T-helper 17 cell (primary cell): ENCODE measurements at regions not wholly inside any gene's neighbourhood (a gene's known extent, or its start where the extent isn't known, plus 50 kb on each side); places are given as distances from the start of the nearest gene placed in this dataset.

Experiments
- ATAC-seq: fragments of 150-1000 bp; cut with Tn5 transposase; 2 replicates; pipeline ENCODE4 v1.10.0; 2021; ENCODE audit warnings: mild to moderate bottlenecking, moderate library complexity
- DNase-seq, 3 donors: peaks; one replicate each; pipeline versions ENCODE4 v3.0.0 to v3.0.0-alpha.2; 2020 to 2021
- H3K9me3 ChIP-seq: one replicate; pipeline ENCODE4 v1.7.0; 2013; ENCODE audit warnings: low read length, mild to moderate bottlenecking; ENCODE audit not compliant: control insufficient read depth, poor library complexity, severe bottlenecking
- H3K27ac Mint-ChIP-seq: one replicate; pipeline ENCODE4 v1.8.0; 2022; ENCODE audit warnings: mild to moderate bottlenecking, moderate library complexity, mixed read lengths
- H3K27me3 Mint-ChIP-seq: one replicate; pipeline ENCODE4 v1.8.0; 2022; ENCODE audit warnings: mixed read lengths
- H3K36me3 Mint-ChIP-seq: one replicate; pipeline ENCODE4 v1.8.0; 2022; ENCODE audit warnings: low read depth, mixed read lengths
- H3K4me1 Mint-ChIP-seq: one replicate; pipeline ENCODE4 v1.8.0; 2022; ENCODE audit warnings: mild to moderate bottlenecking, mixed read lengths
- H3K4me3 Mint-ChIP-seq: one replicate; pipeline ENCODE4 v1.8.0; 2022; ENCODE audit warnings: mild to moderate bottlenecking, moderate library complexity, mixed read lengths

DNA sequence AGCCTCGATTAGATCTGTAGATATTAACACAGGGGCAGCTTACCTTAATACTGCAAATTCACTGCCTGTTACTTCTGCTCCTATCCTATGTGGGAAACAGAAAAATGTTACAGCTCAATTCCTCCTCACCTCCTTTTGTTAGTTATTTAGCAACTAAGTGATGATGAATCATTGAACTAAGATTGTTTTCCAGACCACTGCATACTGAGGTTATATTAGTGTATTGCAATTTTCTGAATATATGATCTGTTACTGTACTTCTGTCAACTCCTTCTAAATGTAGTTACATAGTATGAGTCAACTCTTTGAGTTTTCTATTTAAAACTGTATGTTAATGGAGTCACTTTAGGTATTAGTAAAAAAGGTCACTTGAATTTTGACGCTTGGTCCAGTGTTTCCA, 331.5 kb upstream of the SLCO3A1 start:
- Mint-ChIP-seq H3K4me1 (peaks cover 12% of the 10 kb centered on the region), H3K27me3 (peaks cover 16% of the 10 kb centered on the region), H3K4me3 (no peak overlapping the region), H3K27ac (no peak overlapping the region), H3K36me3 (no peaks in the 10 kb centered on the region)
- no peaks in the 10 kb centered on the region for H3K9me3 ChIP-seq
- no peak for ATAC-seq
- DNase-seq, result no peak

DNA sequence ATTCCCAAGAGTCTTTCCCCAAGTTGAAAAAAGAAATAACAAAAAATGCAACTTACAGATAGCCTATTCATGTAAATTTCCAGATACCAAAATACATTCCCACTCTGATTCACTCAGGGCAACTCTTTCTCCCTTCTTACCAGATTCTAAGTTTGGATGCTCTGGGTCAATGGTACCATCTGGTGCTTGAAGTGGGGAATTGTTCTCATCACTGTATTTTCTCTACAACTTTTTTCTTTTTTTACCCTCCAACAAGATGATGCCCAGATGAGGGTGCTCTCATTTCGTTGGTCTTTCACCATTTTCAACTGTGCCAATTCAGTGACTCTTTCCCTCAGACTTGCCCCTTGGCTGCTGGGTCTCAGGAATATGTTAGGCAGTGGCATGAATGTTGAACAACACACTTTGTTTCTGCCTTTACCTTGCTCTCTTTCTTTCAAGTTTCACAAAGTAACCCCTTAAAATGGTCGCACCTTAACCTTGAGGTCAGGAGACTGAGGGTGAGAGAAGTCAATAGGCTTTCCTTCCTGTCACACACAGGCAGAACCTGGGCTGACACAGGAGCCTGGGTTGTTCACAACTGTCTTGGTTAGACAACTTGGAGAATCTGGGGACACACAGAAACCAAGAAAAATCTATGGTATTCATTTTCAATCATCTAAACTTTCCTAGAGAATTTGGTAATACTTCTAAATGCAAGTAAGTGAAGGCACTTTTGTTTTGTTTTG, 330.7 kb upstream of the SLCO3A1 start:
- ATAC-seq, result peak; percentile 60
- H3K36me3 Mint-ChIP-seq, result no peaks in the 10 kb centered on the region
- no peak overlapping the region for H3K27ac Mint-ChIP-seq
- H3K4me1 Mint-ChIP-seq, result peaks cover 12% of the 10 kb centered on the region
- no peaks in the 10 kb centered on the region for H3K9me3 ChIP-seq
- no peak overlapping the region for H3K4me3 Mint-ChIP-seq
- H3K27me3 Mint-ChIP-seq, result peaks cover 19% of the 10 kb centered on the region
- DNase-seq, result no peak

DNA sequence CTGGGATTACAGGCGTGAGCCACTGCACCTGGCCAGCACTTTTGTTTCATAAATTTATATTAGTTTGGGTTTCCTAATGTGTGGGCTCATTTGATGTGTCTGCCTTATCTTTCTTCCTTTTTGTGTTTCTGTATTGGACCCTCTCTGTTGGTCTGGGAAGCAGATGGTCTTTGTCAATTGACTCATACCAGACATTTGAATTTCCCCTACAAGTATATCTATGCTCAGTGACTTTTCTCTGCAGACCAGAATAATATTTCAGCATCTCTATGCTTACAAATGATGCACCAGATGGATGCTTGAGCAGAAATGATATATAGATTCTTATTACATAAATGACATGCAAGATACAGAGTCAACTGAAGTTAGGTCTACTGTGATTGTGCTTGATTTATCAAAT, 329.9 kb upstream of the SLCO3A1 start:
- ATAC-seq, result no peak
- Mint-ChIP-seq H3K4me3 (no peak overlapping the region), H3K27me3 (peaks cover 20% of the 10 kb centered on the region), H3K4me1 (peaks cover 12% of the 10 kb centered on the region), H3K27ac (no peak overlapping the region), H3K36me3 (no peaks in the 10 kb centered on the region)
- no peak for DNase-seq
- no peaks in the 10 kb centered on the region for H3K9me3 ChIP-seq

DNA sequence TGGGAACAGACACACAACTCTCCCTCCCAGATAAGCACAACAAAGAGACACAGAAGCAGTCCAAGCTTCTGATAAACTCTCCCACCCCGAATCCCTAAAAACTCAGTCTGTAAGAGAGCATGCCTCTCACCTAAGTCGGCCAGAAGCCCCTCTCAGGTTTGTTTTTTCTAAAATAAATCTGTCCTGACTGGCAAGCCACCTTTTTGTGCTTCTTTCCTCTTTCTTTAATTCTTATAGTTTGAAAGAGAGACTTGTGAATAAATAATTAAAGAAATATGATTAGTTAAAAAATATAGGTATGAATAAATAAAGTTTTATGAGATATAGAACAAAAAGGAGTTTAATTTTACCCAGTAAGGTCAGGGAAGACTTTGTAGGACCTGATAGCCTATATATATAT, 329.0 kb upstream of the SLCO3A1 start:
- Mint-ChIP-seq H3K4me3 (no peak overlapping the region), H3K36me3 (no peaks in the 10 kb centered on the region), H3K4me1 (peaks cover 14% of the 10 kb centered on the region), H3K27me3 (peaks cover 23% of the 10 kb centered on the region), H3K27ac (no peak overlapping the region)
- no peak for ATAC-seq
- DNase-seq, result no peak
- no peaks in the 10 kb centered on the region for H3K9me3 ChIP-seq

DNA sequence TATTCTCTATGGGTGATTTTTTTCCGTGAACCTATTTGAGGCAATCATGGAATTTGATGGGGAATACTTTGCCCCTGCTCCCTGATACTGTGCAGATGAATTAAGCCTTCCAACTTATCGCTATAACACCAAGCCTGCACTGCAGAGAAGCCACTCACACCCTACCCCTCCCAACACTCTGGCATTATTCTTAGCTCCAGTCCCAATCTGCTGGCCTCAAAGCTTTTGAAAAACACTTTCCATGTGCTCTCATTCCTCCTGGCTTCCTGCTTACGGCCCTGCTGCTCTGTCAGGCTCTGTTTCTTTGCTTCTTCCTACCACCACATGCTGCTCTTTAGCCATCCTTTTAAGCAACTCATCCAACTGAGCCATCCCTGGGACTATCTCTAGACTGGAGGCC, 327.8 kb upstream of the SLCO3A1 start:
- DNase-seq, result no peak
- Mint-ChIP-seq H3K4me1 (peaks cover 20% of the 10 kb centered on the region), H3K36me3 (no peaks in the 10 kb centered on the region), H3K27me3 (peaks cover 32% of the 10 kb centered on the region), H3K4me3 (no peak overlapping the region), H3K27ac (no peak overlapping the region)
- ATAC-seq, result no peak
- no peaks in the 10 kb centered on the region for H3K9me3 ChIP-seq

DNA sequence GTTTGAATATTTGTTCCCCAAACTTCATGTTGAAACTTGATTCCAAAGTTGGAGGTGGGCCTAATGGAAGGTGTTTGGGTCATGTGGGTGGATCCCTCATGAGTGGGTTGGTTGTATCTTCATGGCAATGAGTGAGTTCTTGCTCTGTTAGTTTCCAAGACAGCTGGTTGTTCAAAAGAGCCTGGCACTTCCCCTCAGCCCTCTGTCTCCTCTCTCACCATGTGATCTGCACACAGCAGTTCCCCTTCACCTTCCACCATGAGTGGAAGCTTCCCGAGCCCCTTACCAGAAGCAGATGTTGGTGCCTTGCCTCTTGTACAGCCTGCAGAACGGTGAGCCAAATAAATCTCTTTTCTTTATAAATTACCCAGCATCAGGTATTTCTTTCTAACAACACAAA, 327.1 kb upstream of the SLCO3A1 start:
- DNase-seq, result no peak
- Mint-ChIP-seq H3K4me1 (peaks cover 20% of the 10 kb centered on the region), H3K27me3 (peaks cover 38% of the 10 kb centered on the region), H3K4me3 (no peak overlapping the region), H3K36me3 (no peaks in the 10 kb centered on the region), H3K27ac (no peak overlapping the region)
- ATAC-seq, result no peak
- no peaks in the 10 kb centered on the region for H3K9me3 ChIP-seq

DNA sequence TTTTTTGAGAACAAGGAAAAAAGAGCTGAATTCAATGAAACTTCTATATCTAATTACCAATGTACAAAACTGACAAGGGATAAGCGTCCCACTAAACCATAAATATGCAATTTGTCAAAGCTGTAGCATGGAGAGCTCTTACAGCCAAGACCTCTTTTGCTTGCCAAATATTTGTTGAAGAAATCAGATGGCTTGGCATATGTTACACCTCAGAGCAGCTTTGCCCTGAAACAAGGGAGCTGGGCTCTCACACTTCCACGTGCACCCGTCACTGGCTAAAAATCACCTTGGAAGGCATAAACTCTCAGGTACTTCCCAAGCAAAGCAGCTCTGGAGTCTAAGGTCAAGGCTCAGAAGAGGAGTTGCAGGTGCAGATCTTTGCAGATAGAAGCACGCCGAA, 324.7 kb upstream of the SLCO3A1 start:
- Mint-ChIP-seq H3K27ac (no peak overlapping the region), H3K4me3 (no peak overlapping the region), H3K4me1 (peaks cover 15% of the 10 kb centered on the region), H3K27me3 (peaks cover 48% of the 10 kb centered on the region), H3K36me3 (no peaks in the 10 kb centered on the region)
- DNase-seq, result no peak
- no peak for ATAC-seq
- no peaks in the 10 kb centered on the region for H3K9me3 ChIP-seq

DNA sequence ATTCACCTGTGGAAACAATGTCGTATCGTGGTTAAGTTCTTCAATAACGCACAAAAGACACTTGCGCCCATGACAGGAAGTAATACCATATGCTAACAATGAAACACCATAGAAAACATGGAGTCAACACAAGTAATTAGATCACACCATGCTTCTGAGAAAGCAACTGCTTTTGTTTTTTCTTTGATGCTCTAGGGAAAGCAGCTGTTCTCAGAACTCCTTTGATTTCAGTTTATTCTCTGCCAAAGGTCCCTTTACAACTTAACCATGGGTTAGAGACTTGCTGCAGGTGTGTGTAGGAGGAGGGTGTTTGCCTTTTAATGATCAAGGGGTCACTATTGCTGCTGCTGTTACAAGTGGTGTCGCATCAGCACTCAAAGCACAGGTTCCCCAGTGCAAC, 324.0 kb upstream of the SLCO3A1 start:
- no peaks in the 10 kb centered on the region for H3K36me3 Mint-ChIP-seq
- H3K27me3 Mint-ChIP-seq, result peaks cover 48% of the 10 kb centered on the region
- DNase-seq (no peak), ATAC-seq (no peak)
- H3K9me3 ChIP-seq, result no peaks in the 10 kb centered on the region
- H3K4me1 Mint-ChIP-seq, result peaks cover 10% of the 10 kb centered on the region
- no peak overlapping the region for H3K27ac Mint-ChIP-seq
- no peak overlapping the region for H3K4me3 Mint-ChIP-seq

DNA sequence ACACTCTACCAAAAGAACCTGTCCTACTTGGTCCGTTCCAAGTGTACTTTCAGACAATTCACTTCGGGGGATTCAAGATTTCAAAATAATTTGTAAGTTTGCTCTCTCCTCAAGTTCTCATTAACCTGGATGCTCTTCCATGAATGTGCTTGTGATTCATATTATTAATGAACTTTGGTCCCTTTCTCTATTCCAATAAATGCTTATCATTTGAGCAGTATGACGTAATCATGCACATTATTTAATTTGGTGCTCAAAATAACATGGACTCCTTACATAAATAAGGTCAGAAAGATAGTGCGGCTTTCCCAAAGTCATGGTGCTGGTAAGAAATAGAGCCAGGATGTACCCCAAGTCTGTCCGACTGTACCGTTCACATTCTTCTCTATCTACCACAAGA, 323.2 kb upstream of the SLCO3A1 start:
- Mint-ChIP-seq H3K36me3 (no peaks in the 10 kb centered on the region), H3K27ac (no peak overlapping the region), H3K4me3 (no peak overlapping the region), H3K4me1 (peaks cover 10% of the 10 kb centered on the region), H3K27me3 (peaks cover 48% of the 10 kb centered on the region)
- DNase-seq, result no peak
- no peaks in the 10 kb centered on the region for H3K9me3 ChIP-seq
- ATAC-seq, result no peak

DNA sequence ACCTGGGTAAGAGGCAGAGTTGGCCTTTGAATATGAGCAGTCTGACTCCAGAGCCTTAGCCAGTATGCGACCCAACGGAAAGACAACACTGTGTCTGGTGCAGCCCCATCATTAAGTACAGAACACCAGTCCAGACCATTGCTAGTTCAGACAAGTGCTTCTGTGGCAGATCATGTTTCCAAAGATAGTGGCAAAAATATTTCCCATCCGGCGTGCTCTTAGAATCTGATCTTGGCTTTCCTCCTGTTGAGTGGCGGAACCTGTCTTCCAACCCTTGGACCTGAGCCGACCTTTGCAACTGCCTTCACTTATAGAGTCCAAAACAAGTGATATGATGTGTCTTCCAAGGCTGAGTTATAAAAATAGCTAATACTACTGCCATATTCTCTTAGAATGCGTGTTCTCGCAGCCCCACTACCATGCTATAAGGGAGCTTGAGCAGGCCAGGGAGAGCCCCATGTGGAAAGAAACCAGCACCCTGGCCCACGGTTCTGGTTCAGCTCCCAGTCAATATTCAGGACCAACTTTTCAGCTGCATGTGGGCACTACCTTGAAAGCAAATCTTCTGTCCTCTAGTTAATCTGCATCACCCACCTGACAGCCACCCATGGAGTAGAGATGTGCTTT, 322.4 kb upstream of the SLCO3A1 start:
- ATAC-seq (no peak), DNase-seq (no peak)
- Mint-ChIP-seq H3K27me3 (peaks cover 41% of the 10 kb centered on the region), H3K4me1 (peaks cover 10% of the 10 kb centered on the region), H3K4me3 (no peak overlapping the region), H3K36me3 (no peaks in the 10 kb centered on the region), H3K27ac (no peak overlapping the region)
- no peaks in the 10 kb centered on the region for H3K9me3 ChIP-seq

DNA sequence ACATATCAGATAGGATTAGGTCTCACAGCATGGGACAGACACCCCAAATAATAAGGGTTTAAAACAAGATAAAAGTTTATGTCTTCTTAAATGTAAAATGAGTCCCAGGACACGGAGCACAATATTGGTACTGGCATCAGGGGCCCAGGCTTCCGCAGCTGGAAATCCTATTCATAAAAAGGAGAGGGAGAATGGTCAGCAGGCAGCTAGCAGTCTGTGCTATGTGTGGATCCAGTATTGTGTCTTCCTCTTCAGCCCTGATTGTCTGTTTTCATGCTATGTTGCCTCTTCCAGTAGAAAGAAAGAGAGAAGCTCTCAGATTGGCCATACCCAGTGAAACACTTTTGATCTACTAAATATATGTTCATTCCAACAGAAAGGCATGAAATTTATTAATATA, 319.3 kb upstream of the SLCO3A1 start:
- DNase-seq, result no peak
- H3K9me3 ChIP-seq, result no peaks in the 10 kb centered on the region
- no peak overlapping the region for H3K27ac Mint-ChIP-seq
- peaks cover 8% of the 10 kb centered on the region for H3K4me1 Mint-ChIP-seq
- no peaks in the 10 kb centered on the region for H3K36me3 Mint-ChIP-seq
- no peak for ATAC-seq
- H3K27me3 Mint-ChIP-seq, result peaks cover 24% of the 10 kb centered on the region
- no peak overlapping the region for H3K4me3 Mint-ChIP-seq

DNA sequence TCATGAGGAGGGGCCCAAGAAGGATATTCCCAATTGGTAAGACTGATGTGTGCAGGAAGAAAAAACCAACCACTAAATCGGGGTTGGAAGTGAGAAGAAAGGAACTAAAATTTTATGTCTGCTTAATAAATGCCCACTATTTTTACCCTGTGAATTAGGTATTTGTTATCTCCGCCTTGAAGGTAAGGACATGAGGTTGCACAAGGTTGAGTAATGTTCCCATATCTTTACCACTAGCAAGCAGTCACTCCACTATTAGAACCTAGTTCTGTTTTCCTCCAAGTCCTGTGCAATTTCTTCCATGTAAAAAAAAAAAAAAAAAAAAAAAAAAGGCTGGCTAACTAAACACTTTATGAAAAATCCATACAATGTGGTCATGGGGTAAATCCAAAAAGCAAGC, 318.5 kb upstream of the SLCO3A1 start:
- H3K9me3 ChIP-seq, result no peaks in the 10 kb centered on the region
- no peaks in the 10 kb centered on the region for H3K36me3 Mint-ChIP-seq
- no peak overlapping the region for H3K27ac Mint-ChIP-seq
- peaks cover 23% of the 10 kb centered on the region for H3K27me3 Mint-ChIP-seq
- peaks cover 3% of the 10 kb centered on the region for H3K4me1 Mint-ChIP-seq
- ATAC-seq (no peak), DNase-seq (no peak)
- no peak overlapping the region for H3K4me3 Mint-ChIP-seq

DNA sequence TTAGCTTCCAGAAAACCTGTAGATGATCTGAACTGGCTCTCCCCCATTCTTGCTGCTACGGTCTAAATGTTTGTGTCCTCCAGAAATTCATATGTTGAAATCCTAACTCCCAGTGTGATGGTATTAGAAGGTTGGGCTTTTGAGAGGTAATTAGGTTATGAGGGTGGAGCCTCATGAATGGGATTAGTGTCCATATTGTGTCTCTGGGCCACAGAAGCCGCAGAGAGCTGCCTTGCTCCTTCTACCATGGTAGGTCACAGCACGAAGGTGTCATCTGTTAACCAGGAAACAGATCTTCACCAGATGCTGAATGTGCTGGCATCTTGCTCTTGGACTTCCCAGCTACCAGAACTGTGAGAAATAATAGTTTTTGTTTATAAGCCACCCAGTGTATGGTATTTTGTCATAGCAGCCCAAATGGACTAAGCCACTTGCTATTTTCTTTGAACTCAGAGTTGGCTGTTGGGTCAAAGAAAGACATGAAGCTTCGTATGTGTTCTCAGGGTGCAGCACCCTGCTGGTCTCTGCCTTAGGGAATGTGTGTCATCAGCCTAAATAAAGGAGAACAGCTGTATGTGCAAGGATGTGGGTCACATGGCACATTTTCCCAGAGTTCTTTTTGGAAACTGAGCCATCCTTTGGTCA, 317.5 kb upstream of the SLCO3A1 start:
- H3K36me3 Mint-ChIP-seq, result no peaks in the 10 kb centered on the region
- no peak overlapping the region for H3K27ac Mint-ChIP-seq
- ATAC-seq (no peak), DNase-seq (no peak)
- H3K4me3 Mint-ChIP-seq, result no peak overlapping the region
- no peaks in the 10 kb centered on the region for H3K4me1 Mint-ChIP-seq
- no peaks in the 10 kb centered on the region for H3K9me3 ChIP-seq
- peaks cover 15% of the 10 kb centered on the region for H3K27me3 Mint-ChIP-seq

DNA sequence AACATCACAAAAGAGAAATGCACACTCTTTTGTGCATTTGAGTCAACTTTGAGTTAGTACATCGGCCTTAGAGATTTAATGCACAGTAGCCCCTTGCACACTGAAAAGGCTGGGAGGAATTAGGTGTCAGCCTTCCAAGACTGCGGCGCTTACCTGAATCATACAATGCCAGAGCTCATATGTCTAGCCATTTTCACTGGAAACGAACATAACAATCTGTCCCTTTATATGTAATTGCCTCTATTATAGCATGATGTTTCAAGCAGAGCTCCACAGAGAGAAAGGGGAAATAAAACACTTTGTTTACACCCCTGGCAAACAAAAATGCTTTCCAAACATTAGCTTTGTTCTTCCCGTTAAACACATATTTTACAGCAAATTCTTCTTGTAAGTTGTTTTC, 315.7 kb upstream of the SLCO3A1 start:
- Mint-ChIP-seq H3K36me3 (no peaks in the 10 kb centered on the region), H3K27me3 (peaks cover 18% of the 10 kb centered on the region), H3K4me1 (no peaks in the 10 kb centered on the region), H3K27ac (no peak overlapping the region), H3K4me3 (no peak overlapping the region)
- no peak for ATAC-seq
- H3K9me3 ChIP-seq, result no peaks in the 10 kb centered on the region
- DNase-seq, result no peak
